GM23248 (cell line): ENCODE measurements at regions not wholly inside any gene's neighbourhood (a gene's known extent, or its start where the extent isn't known, plus 50 kb on each side); places are given as distances from the start of the nearest gene placed in this dataset.

ENCODE experiments used
- DNase-seq: peaks from one replicate; pipeline ENCODE4 v3.0.0-alpha.2; 2015
- H2AFZ ChIP-seq: fragments of 200-600 bp; sonication (generic); 2 replicates; pipeline ENCODE4 v1.6.1; 2016; ENCODE audit warnings: antibody characterized with exemption
- H3F3A ChIP-seq: fragments of 200-600 bp; sonication (generic); 2 replicates; pipeline ENCODE4 v1.6.1; 2016; ENCODE audit warnings: mild to moderate bottlenecking, antibody characterized with exemption, mixed run types; ENCODE audit not compliant: insufficient read depth
- H3K27ac ChIP-seq: fragments of 200-600 bp; sonication (generic); 2 replicates; pipeline ENCODE4 v1.5.1; 2016; ENCODE audit warnings: mild to moderate bottlenecking
- H3K27me3 ChIP-seq: fragments of 200-600 bp; sonication (generic); replicated peaks from 2 replicates; pipeline ENCODE4 v1.6.1; 2016; ENCODE audit warnings: mild to moderate bottlenecking; ENCODE audit not compliant: insufficient read depth
- H3K36me3 ChIP-seq: fragments of 200-600 bp; sonication (generic); 2 replicates; pipeline ENCODE4 v1.6.1; 2016; ENCODE audit warnings: low read depth, mild to moderate bottlenecking
- H3K4me1 ChIP-seq: fragments of 200-600 bp; sonication (generic); 2 replicates; pipeline ENCODE4 v1.6.1; 2016; ENCODE audit warnings: mild to moderate bottlenecking; ENCODE audit not compliant: insufficient read depth
- H3K4me2 ChIP-seq: fragments of 200-600 bp; sonication (generic); one replicate; pipeline ENCODE4 v1.6.1; 2016; ENCODE audit warnings: mild to moderate bottlenecking; ENCODE audit not compliant: unreplicated experiment
- H3K4me3 ChIP-seq: fragments of 200-600 bp; sonication (generic); 2 replicates; pipeline ENCODE4 v1.5.1; 2016; ENCODE audit warnings: mild to moderate bottlenecking
- H3K79me2 ChIP-seq: fragments of 200-600 bp; sonication (generic); 2 replicates; pipeline ENCODE4 v1.6.1; 2016; ENCODE audit warnings: mild to moderate bottlenecking; ENCODE audit not compliant: insufficient read depth
- H3K9ac ChIP-seq: fragments of 200-600 bp; sonication (generic); 2 replicates; pipeline ENCODE4 v1.6.1; 2016; ENCODE audit warnings: mild to moderate bottlenecking
- H3K9me2 ChIP-seq: fragments of 200-600 bp; sonication (generic); 2 replicates; pipeline ENCODE4 v1.6.1; 2016; ENCODE audit warnings: mixed run types, mild to moderate bottlenecking, moderate library complexity; ENCODE audit not compliant: insufficient read depth
- H3K9me3 ChIP-seq: fragments of 200-600 bp; sonication (generic); one replicate; pipeline ENCODE4 v1.6.1; 2017; ENCODE audit warnings: low read depth
- H4K20me1 ChIP-seq: fragments of 200-600 bp; sonication (generic); 2 replicates; pipeline ENCODE4 v1.6.0; 2016; ENCODE audit not compliant: insufficient read depth
- EZH2 ChIP-seq: fragments of 200-600 bp; sonication (generic); IDR thresholded peaks from 2 replicates; pipeline ENCODE4 v1.6.1; 2018; ENCODE audit warnings: antibody characterized with exemption, mild to moderate bottlenecking; ENCODE audit not compliant: insufficient read depth, poor library complexity, severe bottlenecking
- EZH2phosphoT487 ChIP-seq: fragments of 200-600 bp; sonication (generic); IDR thresholded peaks from 2 replicates; pipeline ENCODE4 v1.6.1; 2018; ENCODE audit warnings: antibody characterized with exemption, moderate library complexity, mild to moderate bottlenecking, low read depth; ENCODE audit not compliant: insufficient read depth
- WGBS, 2 experiments: methylation state at CpG; one replicate each; pipeline ENCODE4 v1.1.6; 2015 to 2017; ENCODE audit warnings: low lambda C conversion rate in 2 of 2, low coverage in 1 of 2; ENCODE audit errors: missing lambda C conversion rate in 2 of 2; 5-methylcytosine and 5-hydroxymethylcytosine counted together
- in situ Hi-C: fragments of 300-500 bp; cut with MboI; formaldehyde crosslinking; loops from 2 replicates; pipeline ENCODE4 v1.15.0; 2020

DNA sequence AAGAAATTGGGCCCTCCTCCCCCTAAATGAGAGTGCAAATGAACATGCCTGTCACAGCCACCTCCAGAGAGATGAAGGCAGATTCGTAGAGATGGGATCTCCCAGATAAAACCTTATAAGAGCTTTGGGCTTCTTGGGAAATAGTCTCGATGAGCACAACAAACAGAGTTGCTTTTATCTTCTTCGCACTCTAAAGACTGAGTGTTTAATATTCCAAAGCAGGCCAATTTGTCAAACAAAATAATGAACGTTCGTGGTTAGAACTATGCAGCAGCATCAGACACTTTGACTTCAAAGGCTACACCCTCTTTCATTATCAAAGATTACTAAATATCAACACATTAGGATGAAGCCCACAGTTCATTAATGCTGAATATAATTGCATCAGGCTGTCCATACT lies 256.2 kb downstream of the SKIDA1 start:
- Histone ChIP-seq H4K20me1 (no peaks in the 10 kb centered on the region), H2AFZ (no peak overlapping the region), H3K27me3 (no peaks in the 10 kb centered on the region; the same call in 1 of the 2 replicates), H3K4me3 (no peak overlapping the region), H3K27ac (no peak overlapping the region), H3K36me3 (no peaks in the 10 kb centered on the region), H3F3A (no peaks in the 10 kb centered on the region), H3K4me2 (no peak overlapping the region), H3K4me1 (no peaks in the 10 kb centered on the region), H3K9me2 (no peaks in the 10 kb centered on the region), H3K9ac (no peak overlapping the region), H3K79me2 (no peaks in the 10 kb centered on the region), H3K9me3 (no peaks in the 10 kb centered on the region)
- in situ Hi-C loops = loop anchor here (10.0 kb wide), 1 partner anchor 194 kb away; no protein-coding TSS in a partner anchor
- no peak for DNase-seq
- TF ChIP-seq EZH2phosphoT487 (no peak), EZH2 (no peak)
- WGBS, 2 experiments = 58 to 62% methylated on average over 5 of the region's 5 CpGs

DNA sequence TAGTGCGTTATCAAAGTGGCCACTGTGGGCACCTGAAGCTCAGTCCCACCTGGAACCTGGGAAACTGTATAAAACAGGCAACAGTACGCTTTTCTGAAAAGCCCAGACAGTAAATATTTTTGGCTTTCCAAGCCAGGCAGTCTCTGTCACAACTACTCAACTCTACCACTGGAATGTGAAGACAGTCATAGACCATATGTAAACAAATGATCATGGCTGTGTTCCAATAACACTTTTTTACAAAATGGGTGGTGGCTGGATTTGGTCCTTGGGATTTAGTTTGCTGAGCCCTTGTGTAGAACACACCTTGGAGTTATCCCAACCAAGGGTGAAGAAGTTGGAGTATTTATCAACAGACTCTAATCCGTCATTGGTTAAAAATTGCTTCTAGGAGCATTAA lies 259.9 kb downstream of the SKIDA1 start:
- Histone ChIP-seq H3K9me3 (no peaks in the 10 kb centered on the region), H4K20me1 (no peaks in the 10 kb centered on the region), H3K79me2 (no peaks in the 10 kb centered on the region), H3K4me1 (peaks cover 2% of the 10 kb centered on the region; the same call in 1 of the 2 replicates), H3K9ac (no peak overlapping the region), H3F3A (no peaks in the 10 kb centered on the region), H2AFZ (no peak overlapping the region), H3K36me3 (no peaks in the 10 kb centered on the region), H3K27ac (no peak overlapping the region), H3K27me3 (no peaks in the 10 kb centered on the region; the same call in 1 of the 2 replicates), H3K4me2 (no peak overlapping the region), H3K9me2 (no peaks in the 10 kb centered on the region), H3K4me3 (no peak overlapping the region)
- DNase-seq = peak; percentile 54
- in situ Hi-C loops = loop anchor here (10.0 kb wide), 1 partner anchor 191 kb away; no protein-coding TSS in a partner anchor
- TF ChIP-seq EZH2phosphoT487 (no peak), EZH2 (no peak)
- WGBS, 2 experiments = 89 to 93% methylated on average over 3 of the region's 3 CpGs

DNA sequence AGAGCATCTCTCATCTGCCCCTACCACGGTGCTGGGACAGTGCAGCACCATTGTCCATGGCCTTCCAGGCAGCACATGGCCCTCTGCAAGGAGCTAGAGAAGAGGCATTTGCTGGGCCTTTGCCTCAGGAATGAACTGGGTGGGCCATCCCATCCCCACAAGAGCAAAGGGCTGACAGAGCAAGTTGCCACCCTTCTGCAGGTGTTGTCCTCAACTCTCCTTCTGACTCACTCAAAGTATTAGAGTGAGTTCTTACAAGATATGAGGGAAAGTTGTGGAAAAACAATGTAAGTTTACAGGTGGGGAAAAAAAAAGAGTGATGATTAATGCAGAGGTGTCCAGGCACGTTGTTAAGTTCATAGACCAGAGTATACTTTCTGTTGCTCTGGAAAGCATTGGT lies 261.2 kb downstream of the SKIDA1 start:
- in situ Hi-C loops = loop anchor here (10.0 kb wide), 1 partner anchor 189 kb away; no protein-coding TSS in a partner anchor
- no peaks in the 10 kb centered on the region for H3K36me3 ChIP-seq
- H3K27me3 ChIP-seq = no peaks in the 10 kb centered on the region; the same call in 1 of the 2 replicates
- WGBS, 2 experiments = 69 to 76% methylated on average over 2 of the region's 2 CpGs
- peaks cover 13% of the 10 kb centered on the region; the same call in 1 of the 2 replicates for H3K4me1 ChIP-seq
- H3K4me2 ChIP-seq = no peak overlapping the region
- DNase-seq = no peak
- H3K4me3 ChIP-seq = no peak overlapping the region
- H4K20me1 ChIP-seq = no peaks in the 10 kb centered on the region
- H3K27ac ChIP-seq = no peak overlapping the region
- no peaks in the 10 kb centered on the region for H3K9me2 ChIP-seq
- H3K9me3 ChIP-seq = no peaks in the 10 kb centered on the region
- TF ChIP-seq EZH2phosphoT487 (no peak), EZH2 (no peak)
- H3K79me2 ChIP-seq = no peaks in the 10 kb centered on the region
- no peak overlapping the region for H3K9ac ChIP-seq
- no peak overlapping the region for H2AFZ ChIP-seq
- H3F3A ChIP-seq = no peaks in the 10 kb centered on the region

DNA sequence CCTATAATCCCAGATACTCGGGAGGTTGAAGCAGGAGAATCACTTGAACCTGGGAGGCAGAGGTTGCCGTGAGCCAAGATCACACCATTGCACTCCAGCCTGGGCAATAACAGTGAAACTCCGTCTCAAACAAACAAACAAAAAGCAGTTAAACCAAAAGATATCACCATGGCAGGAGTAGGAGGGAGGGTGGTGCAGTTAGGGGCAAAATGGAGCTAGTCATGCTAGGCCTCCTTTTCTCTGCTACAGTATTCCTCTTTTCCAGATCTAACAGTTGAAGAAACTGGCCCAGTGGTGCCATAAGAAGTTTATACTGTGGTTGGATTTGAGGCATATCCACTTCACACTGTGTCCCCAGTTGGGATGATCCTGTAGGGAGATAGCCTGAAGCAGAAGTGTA lies 261.6 kb downstream of the SKIDA1 start:
- Histone ChIP-seq H4K20me1 (no peaks in the 10 kb centered on the region), H3K9me2 (no peaks in the 10 kb centered on the region), H3K4me2 (no peak overlapping the region), H3K9ac (no peak overlapping the region), H2AFZ (no peak overlapping the region), H3K27ac (no peak overlapping the region), H3K36me3 (no peaks in the 10 kb centered on the region), H3K4me3 (no peak overlapping the region), H3K79me2 (no peaks in the 10 kb centered on the region), H3K9me3 (no peaks in the 10 kb centered on the region), H3F3A (no peaks in the 10 kb centered on the region), H3K27me3 (no peaks in the 10 kb centered on the region), H3K4me1 (peaks cover 13% of the 10 kb centered on the region; the same call in 1 of the 2 replicates)
- in situ Hi-C loops = loop anchor here (10.0 kb wide), 1 partner anchor 189 kb away; no protein-coding TSS in a partner anchor
- TF ChIP-seq EZH2 (no peak), EZH2phosphoT487 (no peak)
- no peak for DNase-seq
- WGBS, 2 experiments = 65 to 85% methylated on average over 3 of the region's 3 CpGs

DNA sequence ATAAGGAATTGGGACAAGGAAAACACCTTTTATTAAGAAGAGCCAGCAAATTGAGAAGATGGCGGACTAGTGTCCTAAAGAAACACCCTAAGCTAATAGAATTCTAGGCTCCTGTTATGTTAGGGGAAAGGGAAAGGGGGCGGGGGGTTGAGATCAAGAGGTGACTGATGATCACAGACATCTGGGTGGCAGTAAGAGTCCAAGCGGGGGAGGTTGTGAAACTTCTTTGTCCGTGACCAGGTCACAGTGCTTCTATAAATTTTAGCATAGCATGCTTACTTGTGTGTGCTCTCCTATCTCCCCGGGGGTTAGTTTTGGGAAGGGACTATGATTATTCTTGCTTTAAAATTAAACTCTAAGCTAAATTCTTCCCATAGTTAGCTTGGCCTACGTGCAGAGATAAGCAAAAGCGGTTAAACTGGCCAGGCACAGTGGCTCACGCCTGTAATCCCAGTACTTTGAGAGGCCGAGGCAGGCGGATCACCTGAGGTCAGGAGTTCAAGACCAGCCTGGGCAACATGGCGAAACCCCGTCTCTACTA lies 262.1 kb downstream of the SKIDA1 start:
- Histone ChIP-seq H3K27me3 (no peaks in the 10 kb centered on the region), H3K4me2 (no peak overlapping the region), H3K4me1 (peaks cover 13% of the 10 kb centered on the region; the same call in 1 of the 2 replicates), H3F3A (no peaks in the 10 kb centered on the region), H3K36me3 (no peaks in the 10 kb centered on the region), H3K9me3 (no peaks in the 10 kb centered on the region), H3K79me2 (no peaks in the 10 kb centered on the region), H4K20me1 (no peaks in the 10 kb centered on the region), H3K4me3 (no peak overlapping the region), H3K27ac (no peak overlapping the region), H3K9me2 (no peaks in the 10 kb centered on the region), H2AFZ (no peak overlapping the region), H3K9ac (no peak overlapping the region)
- WGBS, 2 experiments = 90 to 95% methylated on average over 12 of the region's 12 CpGs
- no peak for DNase-seq
- in situ Hi-C loops = loop anchor here (10.0 kb wide), 1 partner anchor 189 kb away; no protein-coding TSS in a partner anchor
- no peak for TF ChIP-seq EZH2phosphoT487
- TF ChIP-seq EZH2 = no peak
